ENCODE measurements at regions not wholly inside any gene's neighbourhood (a gene's known extent, or its start where the extent isn't known, plus 50 kb on each side); places are given as distances from the start of the nearest gene placed in this dataset.

- Histone ChIP-seq H3K4me1 (ENCODE audit: control insufficient read depth, insufficient read depth, low read length) (no peaks in the 10 kb centered on the region), H3K36me3 (ENCODE audit: control insufficient read depth, insufficient read depth, low read length) (no peaks in the 10 kb centered on the region), H3K27me3 (ENCODE audit: control insufficient read depth, insufficient read depth, low read length) (no peaks in the 10 kb centered on the region), H3K9ac (ENCODE audit: low read length) (no peak overlapping the region), H3K27ac (ENCODE audit: low read depth, low read length) (no peak overlapping the region), H3K4me3 (ENCODE audit: low read length) (no peak overlapping the region)
These were observed 190.2 kb upstream of the TNRC6C start for GRCh38 chr17:77768248-77768852.

- Histone ChIP-seq H3K27me3 (ENCODE audit: control insufficient read depth, insufficient read depth, low read length) (no peaks in the 10 kb centered on the region), H3K4me3 (ENCODE audit: low read length) (no peak overlapping the region), H3K36me3 (ENCODE audit: control insufficient read depth, insufficient read depth, low read length) (no peaks in the 10 kb centered on the region), H3K27ac (ENCODE audit: low read depth, low read length) (no peak overlapping the region), H3K4me1 (ENCODE audit: control insufficient read depth, insufficient read depth, low read length) (no peaks in the 10 kb centered on the region), H3K9ac (ENCODE audit: low read length) (no peak overlapping the region)
These were observed 189.3 kb upstream of the TNRC6C start for GRCh38 chr17:77769215-77769614.

GRCh38 chr17:77769762-77770161 is 188.7 kb upstream of the TNRC6C start:
- H3K4me1 ChIP-seq (ENCODE audit: control insufficient read depth, insufficient read depth, low read length): no peaks in the 10 kb centered on the region
- no peak overlapping the region for H3K27ac ChIP-seq (ENCODE audit: low read depth, low read length)
- no peaks in the 10 kb centered on the region for H3K36me3 ChIP-seq (ENCODE audit: control insufficient read depth, insufficient read depth, low read length)
- no peak overlapping the region for H3K4me3 ChIP-seq (ENCODE audit: low read length)
- no peak overlapping the region for H3K9ac ChIP-seq (ENCODE audit: low read length)
- no peaks in the 10 kb centered on the region for H3K27me3 ChIP-seq (ENCODE audit: control insufficient read depth, insufficient read depth, low read length)

- Histone ChIP-seq H3K27me3 (ENCODE audit: control insufficient read depth, insufficient read depth, low read length) (no peaks in the 10 kb centered on the region), H3K9ac (ENCODE audit: low read length) (no peak overlapping the region), H3K4me3 (ENCODE audit: low read length) (no peak overlapping the region), H3K4me1 (ENCODE audit: control insufficient read depth, insufficient read depth, low read length) (no peaks in the 10 kb centered on the region), H3K27ac (ENCODE audit: low read depth, low read length) (no peak overlapping the region), H3K36me3 (ENCODE audit: control insufficient read depth, insufficient read depth, low read length) (no peaks in the 10 kb centered on the region)
These were observed 188.0 kb upstream of the TNRC6C start for GRCh38 chr17:77770331-77771105.

GRCh38 chr17:77771145-77771544 is 187.4 kb upstream of the TNRC6C start:
- no peak overlapping the region for H3K27ac ChIP-seq (ENCODE audit: low read depth, low read length)
- no peaks in the 10 kb centered on the region for H3K4me1 ChIP-seq (ENCODE audit: control insufficient read depth, insufficient read depth, low read length)
- H3K4me3 ChIP-seq (ENCODE audit: low read length): no peak overlapping the region
- no peaks in the 10 kb centered on the region for H3K27me3 ChIP-seq (ENCODE audit: control insufficient read depth, insufficient read depth, low read length)
- H3K9ac ChIP-seq (ENCODE audit: low read length): no peak overlapping the region
- no peaks in the 10 kb centered on the region for H3K36me3 ChIP-seq (ENCODE audit: control insufficient read depth, insufficient read depth, low read length)

- no peaks in the 10 kb centered on the region for H3K27me3 ChIP-seq (ENCODE audit: control insufficient read depth, insufficient read depth, low read length)
- H3K9ac ChIP-seq (ENCODE audit: low read length): no peak overlapping the region
- H3K27ac ChIP-seq (ENCODE audit: low read depth, low read length): no peak overlapping the region
- no peaks in the 10 kb centered on the region for H3K4me1 ChIP-seq (ENCODE audit: control insufficient read depth, insufficient read depth, low read length)
- H3K4me3 ChIP-seq (ENCODE audit: low read length): no peak overlapping the region
- H3K36me3 ChIP-seq (ENCODE audit: control insufficient read depth, insufficient read depth, low read length): no peaks in the 10 kb centered on the region
These were observed 186.9 kb upstream of the TNRC6C start for GRCh38 chr17:77771587-77771986.

GRCh38 chr17:77771998-77772397 is 186.5 kb upstream of the TNRC6C start:
- no peak overlapping the region for H3K27ac ChIP-seq (ENCODE audit: low read depth, low read length)
- H3K36me3 ChIP-seq (ENCODE audit: control insufficient read depth, insufficient read depth, low read length): no peaks in the 10 kb centered on the region
- no peak overlapping the region for H3K4me3 ChIP-seq (ENCODE audit: low read length)
- H3K27me3 ChIP-seq (ENCODE audit: control insufficient read depth, insufficient read depth, low read length): no peaks in the 10 kb centered on the region
- no peaks in the 10 kb centered on the region for H3K4me1 ChIP-seq (ENCODE audit: control insufficient read depth, insufficient read depth, low read length)
- H3K9ac ChIP-seq (ENCODE audit: low read length): no peak overlapping the region

- Histone ChIP-seq H3K36me3 (ENCODE audit: control insufficient read depth, insufficient read depth, low read length) (no peaks in the 10 kb centered on the region), H3K9ac (ENCODE audit: low read length) (no peak overlapping the region), H3K4me3 (ENCODE audit: low read length) (no peak overlapping the region), H3K27me3 (ENCODE audit: control insufficient read depth, insufficient read depth, low read length) (no peaks in the 10 kb centered on the region), H3K27ac (ENCODE audit: low read depth, low read length) (no peak overlapping the region), H3K4me1 (ENCODE audit: control insufficient read depth, insufficient read depth, low read length) (no peaks in the 10 kb centered on the region)
These were observed 186.0 kb upstream of the TNRC6C start for GRCh38 chr17:77772461-77772897.

- H3K36me3 ChIP-seq (ENCODE audit: control insufficient read depth, insufficient read depth, low read length): no peaks in the 10 kb centered on the region
- H3K4me1 ChIP-seq (ENCODE audit: control insufficient read depth, insufficient read depth, low read length): no peaks in the 10 kb centered on the region
- H3K4me3 ChIP-seq (ENCODE audit: low read length): no peak overlapping the region
- no peak overlapping the region for H3K27ac ChIP-seq (ENCODE audit: low read depth, low read length)
- no peak overlapping the region for H3K9ac ChIP-seq (ENCODE audit: low read length)
- H3K27me3 ChIP-seq (ENCODE audit: control insufficient read depth, insufficient read depth, low read length): no peaks in the 10 kb centered on the region
These were observed 185.6 kb upstream of the TNRC6C start for GRCh38 chr17:77772899-77773358.

GRCh38 chr17:77774182-77774581 is 184.3 kb upstream of the TNRC6C start:
- H3K27ac ChIP-seq (ENCODE audit: low read depth, low read length): no peak overlapping the region
- H3K4me1 ChIP-seq (ENCODE audit: control insufficient read depth, insufficient read depth, low read length): no peaks in the 10 kb centered on the region
- H3K36me3 ChIP-seq (ENCODE audit: control insufficient read depth, insufficient read depth, low read length): no peaks in the 10 kb centered on the region
- no peak overlapping the region for H3K4me3 ChIP-seq (ENCODE audit: low read length)
- H3K9ac ChIP-seq (ENCODE audit: low read length): no peak overlapping the region
- no peaks in the 10 kb centered on the region for H3K27me3 ChIP-seq (ENCODE audit: control insufficient read depth, insufficient read depth, low read length)

GRCh38 chr17:77778636-77779489 is 179.6 kb upstream of the TNRC6C start:
- Histone ChIP-seq H3K4me1 (ENCODE audit: control insufficient read depth, insufficient read depth, low read length) (peaks cover 5% of the 10 kb centered on the region), H3K27ac (ENCODE audit: low read depth, low read length) (peak overlapping the region; percentile 77), H3K27me3 (ENCODE audit: control insufficient read depth, insufficient read depth, low read length) (no peaks in the 10 kb centered on the region), H3K9ac (ENCODE audit: low read length) (no peak overlapping the region), H3K4me3 (ENCODE audit: low read length) (no peak overlapping the region), H3K36me3 (ENCODE audit: control insufficient read depth, insufficient read depth, low read length) (no peaks in the 10 kb centered on the region)

GRCh38 chr17:77779711-77780539 is 178.6 kb upstream of the TNRC6C start:
- no peak overlapping the region for H3K4me3 ChIP-seq (ENCODE audit: low read length)

More at GRCh38 chr17:77779711-77780539, 178.6 kb upstream of the TNRC6C start:
- no peaks in the 10 kb centered on the region for H3K36me3 ChIP-seq (ENCODE audit: control insufficient read depth, insufficient read depth, low read length)
- H3K27ac ChIP-seq (ENCODE audit: low read depth, low read length): peak overlapping the region; percentile 77
- no peaks in the 10 kb centered on the region for H3K27me3 ChIP-seq (ENCODE audit: control insufficient read depth, insufficient read depth, low read length)
- H3K9ac ChIP-seq (ENCODE audit: low read length): no peak overlapping the region
- H3K4me1 ChIP-seq (ENCODE audit: control insufficient read depth, insufficient read depth, low read length): peaks cover 5% of the 10 kb centered on the region
